Pancreas (tissue), 10 donors: ENCODE measurements at regions not wholly inside any gene's neighbourhood (a gene's known extent, or its start where the extent isn't known, plus 50 kb on each side); places are given as distances from the start of the nearest gene placed in this dataset.

Source experiments
- ATAC-seq, 4 donors: fragments of 200-7000 bp; cut with Tn5 transposase; one replicate each; pipeline versions ENCODE4 v1.8.0 to v1.9.1; 2020; ENCODE audit warnings: mild to moderate bottlenecking in 4 of 4, moderate library complexity in 4 of 4
- DNase-seq, 6 donors: peaks; one replicate each; pipeline ENCODE4 v3.0.0-alpha.2; 2020
- FAIRE-seq: peaks from 2 replicates; lab custom pipeline; 2012; peaks lifted over from hg19 to GRCh38; lab: Jason Lieb, UNC
- H3K27ac ChIP-seq, 4 donors: fragments of 200-600 bp; sonication (generic); 1 replicate in 3 of 4; 2 replicates in 1 of 4; pipeline versions ENCODE4 v1.5.0 to v1.8.0; 2020
- H3K27me3 ChIP-seq, 4 donors: fragments of 200-600 bp; one replicate each; pipeline ENCODE4 v1.8.0; 2021
- H3K36me3 ChIP-seq, 3 donors: fragments of 200-600 bp; sonication (generic) in 1 of 3; one replicate each; pipeline versions ENCODE4 v1.5.0 to v1.8.0; 2020 to 2021
- H3K4me1 ChIP-seq, 3 donors: fragments of 200-600 bp; one replicate each; pipeline ENCODE4 v1.8.0; 2021
- H3K4me3 ChIP-seq, 4 donors: fragments of 200-600 bp; sonication (generic) in 2 of 4; one replicate each; pipeline versions ENCODE4 v1.5.0 to v1.8.0; 2020 to 2021
- H3K9me3 ChIP-seq, 4 donors: fragments of 200-600 bp; one replicate each; pipeline ENCODE4 v1.8.0; 2021
- CTCF ChIP-seq, 4 donors: fragments of 200-600 bp; sonication (generic) in 3 of 4; IDR thresholded peaks; one replicate each; pipeline versions ENCODE4 v1.5.0 to v1.8.0; 2021; ENCODE audit warnings: antibody characterized with exemption in 4 of 4
- WGBS, 2 donors: extraction: QIAGEN DNeasy Blood & Tissue Kit; methylation state at CpG; one replicate each; pipeline ENCODE4 v1.1.7; 2013; 5-methylcytosine and 5-hydroxymethylcytosine counted together
- intact Hi-C, 3 donors: fragments of 100-400 bp; cut with DNase I; formaldehyde crosslinking; loops; one replicate each; pipeline versions ENCODE4 v1.11.1 to v1.14.2; 2022
- donor health status: healthy with polysubstance abuse.
- donor health status: DM: no; HTN: no; CAD: no; lungs with moderate emphysema.
- donor health status: DM: no; HTN: no; CAD: no.
- donor health status: control.
- donor health status: control.
- donor health status: Bipolar disorder and iron deficiency.
- donor health status: DM: yes; HTN: yes; CAD: no.
- donor health status: DM: no; HTN: no; CAD: no.
- donor health status: DM: no; HTN: no; CAD: no.
- donor health status: DM: yes; HTN: yes; CAD: no.

GRCh38 chr6:21447987-21448386 is 145.6 kb upstream of the SOX4 start:
- H3K27ac ChIP-seq, result no peak overlapping the region
- no peaks in the 10 kb centered on the region for H3K27me3 ChIP-seq
- H3K4me1 ChIP-seq, result no peaks in the 10 kb centered on the region
- 88 to 93% methylated on average over 5 of the region's 5 CpGs for WGBS, 2 donors
- DNase-seq, result no peak
- H3K4me3 ChIP-seq, result no peak overlapping the region
- ATAC-seq, result no peak
- H3K9me3 ChIP-seq, result no peaks in the 10 kb centered on the region
- no peaks in the 10 kb centered on the region for H3K36me3 ChIP-seq
- no peak for TF ChIP-seq CTCF (IDR thresholded peaks at IDR 0.05)
- FAIRE-seq, result no peak
- intact Hi-C loops, result no loop called here

GRCh38 chr6:21448485-21449109 is 145.0 kb upstream of the SOX4 start:
- no peak for ATAC-seq
- Histone ChIP-seq H3K27ac (no peak overlapping the region), H3K4me3 (no peak overlapping the region), H3K27me3 (no peaks in the 10 kb centered on the region), H3K36me3 (no peaks in the 10 kb centered on the region), H3K9me3 (no peaks in the 10 kb centered on the region), H3K4me1 (no peaks in the 10 kb centered on the region)
- no peak for FAIRE-seq
- DNase-seq, result no peak
- TF ChIP-seq CTCF (IDR thresholded peaks at IDR 0.05), result no peak
- intact Hi-C loops, result no loop called here
- 92 to 96% methylated on average over 1 of the region's 1 CpG for WGBS, 2 donors

- TF ChIP-seq CTCF (IDR thresholded peaks at IDR 0.05), result no peak
- intact Hi-C loops, result no loop called here
- 97% methylated on average over 4 of the region's 4 CpGs for WGBS, 2 donors
These were observed 143.4 kb upstream of the SOX4 start for GRCh38 chr6:21450149-21450548.

GRCh38 chr6:21450628-21451027 is 142.9 kb upstream of the SOX4 start:
- 61 to 74% methylated on average over 3 of the region's 3 CpGs for WGBS, 2 donors
- no peak for ATAC-seq
- FAIRE-seq, result no peak

More at GRCh38 chr6:21450149-21450548, 143.4 kb upstream of the SOX4 start:
- no peak for DNase-seq
- Histone ChIP-seq H3K27me3 (no peaks in the 10 kb centered on the region), H3K27ac (no peak overlapping the region), H3K4me1 (no peaks in the 10 kb centered on the region), H3K9me3 (no peaks in the 10 kb centered on the region), H3K4me3 (no peak overlapping the region), H3K36me3 (no peaks in the 10 kb centered on the region)
- no peak for FAIRE-seq
- no peak for ATAC-seq

More at GRCh38 chr6:21450628-21451027, 142.9 kb upstream of the SOX4 start:
- Histone ChIP-seq H3K4me3 (no peak overlapping the region), H3K4me1 (no peaks in the 10 kb centered on the region), H3K27ac (no peak overlapping the region), H3K9me3 (no peaks in the 10 kb centered on the region), H3K27me3 (no peaks in the 10 kb centered on the region), H3K36me3 (no peaks in the 10 kb centered on the region)
- DNase-seq, result no peak
- intact Hi-C loops, result no loop called here
- TF ChIP-seq CTCF (IDR thresholded peaks at IDR 0.05), result no peak
